GM12878 (cell line): ENCODE measurements at regions not wholly inside any gene's neighbourhood (a gene's known extent, or its start where the extent isn't known, plus 50 kb on each side); places are given as distances from the start of the nearest gene placed in this dataset.

Source experiments
- ASH2L ChIP-seq: fragments of 300-600, 200-600 bp; sonication (generic); IDR thresholded peaks from 2 replicates; pipeline ENCODE4 v1.6.1; 2017; ENCODE audit warnings: low read depth, mild to moderate bottlenecking, borderline replicate concordance
- BCL11A ChIP-seq: IDR thresholded peaks from 2 replicates; pipeline ENCODE4 v1.6.1; 2011; ENCODE audit warnings: low read depth, low read length
- MXI1 ChIP-seq: fragments of 150-350 bp; IDR thresholded peaks from 2 replicates; pipeline ENCODE4 v1.6.1; 2011; ENCODE audit warnings: low read depth, mild to moderate bottlenecking, inconsistent platforms, low read length, improper control_type of control experiment
- POLR2A ChIP-seq: IDR thresholded peaks from 2 replicates; pipeline ENCODE4 v1.6.1; 2011; ENCODE audit warnings: low read depth, mild to moderate bottlenecking, low read length
- POLR2AphosphoS2 ChIP-seq: IDR thresholded peaks from 2 replicates; pipeline ENCODE4 v1.6.1; 2011; ENCODE audit warnings: low read depth, mild to moderate bottlenecking, low read length, improper control_type of control experiment, moderate library complexity
- SMC3 ChIP-seq: IDR thresholded peaks from 2 replicates; pipeline ENCODE4 v1.6.1; 2011; ENCODE audit warnings: low read length, improper control_type of control experiment, borderline replicate concordance
- TF ChIP-seq, protein P1 (sequence below): fragments of 450-650 bp; IDR thresholded peaks from 2 replicates; pipeline ENCODE4 v1.6.1; 2018; ENCODE audit warnings: mild to moderate bottlenecking, low read depth, moderate library complexity; ENCODE audit not compliant: partially characterized antibody
- TF ChIP-seq, protein P2 (sequence below): IDR thresholded peaks from 2 replicates; pipeline ENCODE4 v1.6.1; 2012; ENCODE audit warnings: improper control_type of control experiment, low read depth, low read length; ENCODE audit not compliant: insufficient replicate concordance
- TF ChIP-seq, protein P3 (sequence below), 3 experiments: IDR thresholded peaks in 2 of 3; conservative IDR thresholded peaks in 1 of 3; 2 replicates each; pipeline ENCODE4 v1.5.1; 2011; ENCODE audit warnings: low read depth in 3 of 3, low read length in 3 of 3, mild to moderate bottlenecking in 3 of 3, control low read depth in 2 of 3, moderate library complexity in 2 of 3, inconsistent platforms in 1 of 3, mixed read lengths in 1 of 3; ENCODE audit not compliant: control insufficient read depth in 2 of 3, insufficient read depth in 1 of 3; ENCODE audit errors: extremely low read depth in 1 of 3

DNA sequence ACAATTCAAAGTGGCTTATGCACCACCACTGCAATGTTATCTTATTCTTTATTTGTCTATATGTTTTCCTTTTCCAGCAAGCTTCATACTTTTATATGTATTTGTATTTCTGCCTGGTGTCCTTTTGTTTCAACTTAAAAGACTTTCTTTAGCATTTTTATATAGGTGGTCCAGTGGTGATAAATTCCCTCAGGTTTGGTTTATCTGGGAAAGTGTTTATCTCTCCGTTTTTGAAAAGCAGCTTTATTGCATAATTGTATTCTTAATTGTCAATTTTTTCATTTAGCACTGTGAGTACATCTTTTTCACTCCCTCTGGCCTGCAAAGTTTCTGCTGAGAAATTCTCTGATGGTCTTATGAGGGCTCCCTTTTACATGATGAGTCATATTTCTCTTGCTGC is 479.0 kb upstream of the GRID2 start:
- no peak for TF ChIP-seq BCL11A
- no peak for TF ChIP-seq POLR2AphosphoS2
- TF ChIP-seq MXI1 = no peak
- no peak for TF ChIP-seq ASH2L
- no peak for TF ChIP-seq SMC3
- TF ChIP-seq, protein P1, sequence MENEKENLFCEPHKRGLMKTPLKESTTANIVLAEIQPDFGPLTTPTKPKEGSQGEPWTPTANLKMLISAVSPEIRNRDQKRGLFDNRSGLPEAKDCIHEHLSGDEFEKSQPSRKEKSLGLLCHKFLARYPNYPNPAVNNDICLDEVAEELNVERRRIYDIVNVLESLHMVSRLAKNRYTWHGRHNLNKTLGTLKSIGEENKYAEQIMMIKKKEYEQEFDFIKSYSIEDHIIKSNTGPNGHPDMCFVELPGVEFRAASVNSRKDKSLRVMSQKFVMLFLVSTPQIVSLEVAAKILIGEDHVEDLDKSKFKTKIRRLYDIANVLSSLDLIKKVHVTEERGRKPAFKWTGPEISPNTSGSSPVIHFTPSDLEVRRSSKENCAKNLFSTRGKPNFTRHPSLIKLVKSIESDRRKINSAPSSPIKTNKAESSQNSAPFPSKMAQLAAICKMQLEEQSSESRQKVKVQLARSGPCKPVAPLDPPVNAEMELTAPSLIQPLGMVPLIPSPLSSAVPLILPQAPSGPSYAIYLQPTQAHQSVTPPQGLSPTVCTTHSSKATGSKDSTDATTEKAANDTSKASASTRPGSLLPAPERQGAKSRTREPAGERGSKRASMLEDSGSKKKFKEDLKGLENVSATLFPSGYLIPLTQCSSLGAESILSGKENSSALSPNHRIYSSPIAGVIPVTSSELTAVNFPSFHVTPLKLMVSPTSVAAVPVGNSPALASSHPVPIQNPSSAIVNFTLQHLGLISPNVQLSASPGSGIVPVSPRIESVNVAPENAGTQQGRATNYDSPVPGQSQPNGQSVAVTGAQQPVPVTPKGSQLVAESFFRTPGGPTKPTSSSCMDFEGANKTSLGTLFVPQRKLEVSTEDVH = no peak
- TF ChIP-seq, protein P2, sequence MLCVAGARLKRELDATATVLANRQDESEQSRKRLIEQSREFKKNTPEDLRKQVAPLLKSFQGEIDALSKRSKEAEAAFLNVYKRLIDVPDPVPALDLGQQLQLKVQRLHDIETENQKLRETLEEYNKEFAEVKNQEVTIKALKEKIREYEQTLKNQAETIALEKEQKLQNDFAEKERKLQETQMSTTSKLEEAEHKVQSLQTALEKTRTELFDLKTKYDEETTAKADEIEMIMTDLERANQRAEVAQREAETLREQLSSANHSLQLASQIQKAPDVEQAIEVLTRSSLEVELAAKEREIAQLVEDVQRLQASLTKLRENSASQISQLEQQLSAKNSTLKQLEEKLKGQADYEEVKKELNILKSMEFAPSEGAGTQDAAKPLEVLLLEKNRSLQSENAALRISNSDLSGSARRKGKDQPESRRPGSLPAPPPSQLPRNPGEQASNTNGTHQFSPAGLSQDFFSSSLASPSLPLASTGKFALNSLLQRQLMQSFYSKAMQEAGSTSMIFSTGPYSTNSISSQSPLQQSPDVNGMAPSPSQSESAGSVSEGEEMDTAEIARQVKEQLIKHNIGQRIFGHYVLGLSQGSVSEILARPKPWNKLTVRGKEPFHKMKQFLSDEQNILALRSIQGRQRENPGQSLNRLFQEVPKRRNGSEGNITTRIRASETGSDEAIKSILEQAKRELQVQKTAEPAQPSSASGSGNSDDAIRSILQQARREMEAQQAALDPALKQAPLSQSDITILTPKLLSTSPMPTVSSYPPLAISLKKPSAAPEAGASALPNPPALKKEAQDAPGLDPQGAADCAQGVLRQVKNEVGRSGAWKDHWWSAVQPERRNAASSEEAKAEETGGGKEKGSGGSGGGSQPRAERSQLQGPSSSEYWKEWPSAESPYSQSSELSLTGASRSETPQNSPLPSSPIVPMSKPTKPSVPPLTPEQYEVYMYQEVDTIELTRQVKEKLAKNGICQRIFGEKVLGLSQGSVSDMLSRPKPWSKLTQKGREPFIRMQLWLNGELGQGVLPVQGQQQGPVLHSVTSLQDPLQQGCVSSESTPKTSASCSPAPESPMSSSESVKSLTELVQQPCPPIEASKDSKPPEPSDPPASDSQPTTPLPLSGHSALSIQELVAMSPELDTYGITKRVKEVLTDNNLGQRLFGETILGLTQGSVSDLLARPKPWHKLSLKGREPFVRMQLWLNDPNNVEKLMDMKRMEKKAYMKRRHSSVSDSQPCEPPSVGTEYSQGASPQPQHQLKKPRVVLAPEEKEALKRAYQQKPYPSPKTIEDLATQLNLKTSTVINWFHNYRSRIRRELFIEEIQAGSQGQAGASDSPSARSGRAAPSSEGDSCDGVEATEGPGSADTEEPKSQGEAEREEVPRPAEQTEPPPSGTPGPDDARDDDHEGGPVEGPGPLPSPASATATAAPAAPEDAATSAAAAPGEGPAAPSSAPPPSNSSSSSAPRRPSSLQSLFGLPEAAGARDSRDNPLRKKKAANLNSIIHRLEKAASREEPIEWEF = no peak
- TF ChIP-seq, protein P3, sequence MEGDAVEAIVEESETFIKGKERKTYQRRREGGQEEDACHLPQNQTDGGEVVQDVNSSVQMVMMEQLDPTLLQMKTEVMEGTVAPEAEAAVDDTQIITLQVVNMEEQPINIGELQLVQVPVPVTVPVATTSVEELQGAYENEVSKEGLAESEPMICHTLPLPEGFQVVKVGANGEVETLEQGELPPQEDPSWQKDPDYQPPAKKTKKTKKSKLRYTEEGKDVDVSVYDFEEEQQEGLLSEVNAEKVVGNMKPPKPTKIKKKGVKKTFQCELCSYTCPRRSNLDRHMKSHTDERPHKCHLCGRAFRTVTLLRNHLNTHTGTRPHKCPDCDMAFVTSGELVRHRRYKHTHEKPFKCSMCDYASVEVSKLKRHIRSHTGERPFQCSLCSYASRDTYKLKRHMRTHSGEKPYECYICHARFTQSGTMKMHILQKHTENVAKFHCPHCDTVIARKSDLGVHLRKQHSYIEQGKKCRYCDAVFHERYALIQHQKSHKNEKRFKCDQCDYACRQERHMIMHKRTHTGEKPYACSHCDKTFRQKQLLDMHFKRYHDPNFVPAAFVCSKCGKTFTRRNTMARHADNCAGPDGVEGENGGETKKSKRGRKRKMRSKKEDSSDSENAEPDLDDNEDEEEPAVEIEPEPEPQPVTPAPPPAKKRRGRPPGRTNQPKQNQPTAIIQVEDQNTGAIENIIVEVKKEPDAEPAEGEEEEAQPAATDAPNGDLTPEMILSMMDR (IDR thresholded peaks at IDR 0.05 in 2 of 3, conservative IDR thresholded peaks at IDR 0.05 in 1 of 3; ENCODE audit: control insufficient read depth in 2 of 3, extremely low read depth in 1 of 3, insufficient read depth in 1 of 3, low read depth in 3 of 3, low read length in 3 of 3) = no peak
- TF ChIP-seq POLR2A = no peak
